HEK293 (cell line): ENCODE measurements at regions not wholly inside any gene's neighbourhood (a gene's known extent, or its start where the extent isn't known, plus 50 kb on each side); places are given as distances from the start of the nearest gene placed in this dataset.

Source experiments
- HIC1 ChIP-seq: fragments of 450-650 bp; formaldehyde crosslinking; IDR thresholded peaks from 2 replicates; pipeline ENCODE4 v1.5.1; 2016; ENCODE audit warnings: missing biosample characterization, missing genetic modification characterization
- HOXC10 ChIP-seq: sonication (generic); formaldehyde crosslinking; IDR thresholded peaks from 2 replicates; pipeline ENCODE4 v1.8.1; 2023; ENCODE audit warnings: mild to moderate bottlenecking, missing genetic modification reagents
- KLF1 ChIP-seq: fragments of 450-650 bp; formaldehyde crosslinking; IDR thresholded peaks from 2 replicates; pipeline ENCODE4 v1.5.1; 2016; ENCODE audit warnings: missing biosample characterization, missing genetic modification characterization
- KLF16 ChIP-seq: fragments of 450-650 bp; formaldehyde crosslinking; IDR thresholded peaks from 2 replicates; pipeline ENCODE4 v1.5.1; 2017; ENCODE audit warnings: missing biosample characterization, missing genetic modification characterization
- KLF8 ChIP-seq: fragments of 450-650 bp; formaldehyde crosslinking; IDR thresholded peaks from 2 replicates; pipeline ENCODE4 v1.5.1; 2016; ENCODE audit warnings: missing biosample characterization, missing genetic modification characterization
- MYNN ChIP-seq: fragments of 450-650 bp; formaldehyde crosslinking; IDR thresholded peaks from 2 replicates; pipeline ENCODE4 v1.5.1; 2016; ENCODE audit warnings: missing biosample characterization, missing genetic modification characterization, borderline replicate concordance
- SCRT2 ChIP-seq: fragments of 450-650 bp; formaldehyde crosslinking; IDR thresholded peaks from 2 replicates; pipeline ENCODE4 v1.5.1; 2016; ENCODE audit warnings: missing biosample characterization, missing genetic modification characterization
- SP2 ChIP-seq: fragments of 450-650 bp; formaldehyde crosslinking; IDR thresholded peaks from 2 replicates; pipeline ENCODE4 v1.5.1; 2016; ENCODE audit warnings: missing biosample characterization, missing genetic modification characterization
- ZBTB17 ChIP-seq: fragments of 450-650 bp; formaldehyde crosslinking; IDR thresholded peaks from 2 replicates; pipeline ENCODE4 v1.5.1; 2016; ENCODE audit warnings: missing biosample characterization, missing genetic modification characterization
- ZFP37 ChIP-seq: fragments of 450-650 bp; formaldehyde crosslinking; IDR thresholded peaks from 2 replicates; pipeline ENCODE4 v1.5.1; 2016; ENCODE audit warnings: missing biosample characterization, missing genetic modification characterization
- ZFP69B ChIP-seq: fragments of 450-650 bp; formaldehyde crosslinking; IDR thresholded peaks from 2 replicates; pipeline ENCODE4 v1.5.1; 2016; ENCODE audit warnings: missing biosample characterization, missing genetic modification characterization
- ZNF114 ChIP-seq: fragments of 450-650 bp; formaldehyde crosslinking; IDR thresholded peaks from 2 replicates; pipeline ENCODE4 v1.5.0; 2017; ENCODE audit warnings: missing biosample characterization, missing genetic modification characterization
- ZNF148 ChIP-seq: fragments of 450-650 bp; formaldehyde crosslinking; IDR thresholded peaks from 2 replicates; pipeline ENCODE4 v1.5.0; 2017; ENCODE audit warnings: missing biosample characterization, missing genetic modification characterization, borderline replicate concordance
- ZNF155 ChIP-seq: fragments of 450-650 bp; formaldehyde crosslinking; IDR thresholded peaks from 2 replicates; pipeline ENCODE4 v1.5.1; 2016; ENCODE audit warnings: missing biosample characterization, missing genetic modification characterization
- ZNF169 ChIP-seq: fragments of 450-650 bp; formaldehyde crosslinking; IDR thresholded peaks from 2 replicates; pipeline ENCODE4 v1.5.1; 2016; ENCODE audit warnings: missing biosample characterization, missing genetic modification characterization
- ZNF214 ChIP-seq: fragments of 450-650 bp; formaldehyde crosslinking; IDR thresholded peaks from 2 replicates; pipeline ENCODE4 v1.5.1; 2017; ENCODE audit warnings: missing biosample characterization, mild to moderate bottlenecking, missing genetic modification characterization, borderline replicate concordance
- ZNF335 ChIP-seq: fragments of 450-650 bp; formaldehyde crosslinking; conservative IDR thresholded peaks from 2 replicates; pipeline ENCODE4 v1.5.1; 2016; ENCODE audit warnings: missing biosample characterization, missing genetic modification characterization
- ZNF449 ChIP-seq: fragments of 450-650 bp; formaldehyde crosslinking; IDR thresholded peaks from 2 replicates; pipeline ENCODE4 v1.5.1; 2017; ENCODE audit warnings: missing biosample characterization, mild to moderate bottlenecking, missing genetic modification characterization, moderate library complexity
- ZNF596 ChIP-seq: fragments of 450-650 bp; IDR thresholded peaks from 2 replicates; pipeline ENCODE4 v1.5.0; 2018; ENCODE audit warnings: missing biosample characterization, mild to moderate bottlenecking, missing genetic modification characterization, moderate library complexity
- ZNF600 ChIP-seq: fragments of 450-650 bp; formaldehyde crosslinking; IDR thresholded peaks from 2 replicates; pipeline ENCODE4 v1.5.1; 2016; ENCODE audit warnings: missing biosample characterization, missing genetic modification characterization
- ZNF629 ChIP-seq: fragments of 450-650 bp; formaldehyde crosslinking; IDR thresholded peaks from 2 replicates; pipeline ENCODE4 v1.5.1; 2017; ENCODE audit warnings: missing biosample characterization, missing genetic modification characterization
- ZNF654 ChIP-seq: fragments of 450-650 bp; formaldehyde crosslinking; IDR thresholded peaks from 2 replicates; pipeline ENCODE4 v1.5.1; 2016; ENCODE audit warnings: low read depth, missing biosample characterization, missing genetic modification characterization
- ZNF670 ChIP-seq: fragments of 450-650 bp; formaldehyde crosslinking; IDR thresholded peaks from 2 replicates; pipeline ENCODE4 v1.5.1; 2016; ENCODE audit warnings: missing biosample characterization, missing genetic modification characterization, low read depth
- ZNF777 ChIP-seq: fragments of 450-650 bp; formaldehyde crosslinking; IDR thresholded peaks from 2 replicates; pipeline ENCODE4 v1.5.1; 2017; ENCODE audit warnings: missing biosample characterization, missing genetic modification characterization, borderline replicate concordance
- ZNF837 ChIP-seq: fragments of 450-650 bp; formaldehyde crosslinking; IDR thresholded peaks from 2 replicates; pipeline ENCODE4 v1.5.1; 2016; ENCODE audit warnings: missing biosample characterization, missing genetic modification characterization
- ZSCAN30 ChIP-seq: fragments of 450-650 bp; IDR thresholded peaks from 2 replicates; pipeline ENCODE4 v1.5.1; 2018; ENCODE audit warnings: missing biosample characterization, mild to moderate bottlenecking, missing genetic modification characterization, moderate library complexity
- TF ChIP-seq, protein P1 (sequence below): fragments of 450-650 bp; formaldehyde crosslinking; IDR thresholded peaks from 2 replicates; pipeline ENCODE4 v1.5.1; 2017; ENCODE audit warnings: missing biosample characterization, missing genetic modification characterization
- TF ChIP-seq, protein P2 (sequence below): fragments of 450-650 bp; formaldehyde crosslinking; conservative IDR thresholded peaks from 2 replicates; pipeline ENCODE4 v1.5.1; 2016; ENCODE audit warnings: low read depth, missing biosample characterization, missing genetic modification characterization

- TF ChIP-seq ZNF155 (tag by site-specific recombination) (0 out of 2 replicates have a peak, but pooled peaks have one; percentile 51), ZNF114 (tag by site-specific recombination) (no peak), ZFP69B (tag by site-specific recombination) (peak; percentile 95), ZNF148 (no peak), ZNF777 (tag by site-specific recombination) (no peak), ZBTB17 (peak; percentile 81), ZNF654 (tag by site-specific recombination) (0 out of 2 replicates have a peak, but pooled peaks have one; percentile 6), KLF16 (tag by site-specific recombination) (0 out of 2 replicates have a peak, but pooled peaks have one; percentile 18), ZSCAN30 (tag by site-specific recombination) (no peak), SP2 (0 out of 2 replicates have a peak, but pooled peaks have one; percentile 24), HOXC10 (no peak), ZNF449 (tag by site-specific recombination) (no peak), SCRT2 (tag by site-specific recombination) (peak; percentile 40; the same call in 1 of the 2 replicates), HIC1 (tag by site-specific recombination) (peak; percentile 94), ZNF670 (tag by site-specific recombination) (0 out of 2 replicates have a peak, but pooled peaks have one; percentile 71), ZNF214 (tag by site-specific recombination) (no peak), ZNF169 (tag by site-specific recombination) (no peak), ZNF837 (no peak; the same call in 1 of the 2 replicates), ZFP37 (tag by site-specific recombination) (peak; percentile 90), ZNF600 (tag by site-specific recombination) (peak; percentile 85), KLF1 (tag by site-specific recombination) (no peak), ZNF335 (0 out of 2 replicates have a peak, but pooled peaks have one; percentile 29), ZNF596 (no peak), KLF8 (tag by site-specific recombination) (peak; percentile 72), ZNF629 (tag by site-specific recombination) (peak; percentile 98), MYNN (tag by site-specific recombination) (peak; percentile 80)
- TF ChIP-seq, protein P1, sequence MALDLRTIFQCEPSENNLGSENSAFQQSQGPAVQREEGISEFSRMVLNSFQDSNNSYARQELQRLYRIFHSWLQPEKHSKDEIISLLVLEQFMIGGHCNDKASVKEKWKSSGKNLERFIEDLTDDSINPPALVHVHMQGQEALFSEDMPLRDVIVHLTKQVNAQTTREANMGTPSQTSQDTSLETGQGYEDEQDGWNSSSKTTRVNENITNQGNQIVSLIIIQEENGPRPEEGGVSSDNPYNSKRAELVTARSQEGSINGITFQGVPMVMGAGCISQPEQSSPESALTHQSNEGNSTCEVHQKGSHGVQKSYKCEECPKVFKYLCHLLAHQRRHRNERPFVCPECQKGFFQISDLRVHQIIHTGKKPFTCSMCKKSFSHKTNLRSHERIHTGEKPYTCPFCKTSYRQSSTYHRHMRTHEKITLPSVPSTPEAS, result peak; percentile 98
- TF ChIP-seq, protein P2, sequence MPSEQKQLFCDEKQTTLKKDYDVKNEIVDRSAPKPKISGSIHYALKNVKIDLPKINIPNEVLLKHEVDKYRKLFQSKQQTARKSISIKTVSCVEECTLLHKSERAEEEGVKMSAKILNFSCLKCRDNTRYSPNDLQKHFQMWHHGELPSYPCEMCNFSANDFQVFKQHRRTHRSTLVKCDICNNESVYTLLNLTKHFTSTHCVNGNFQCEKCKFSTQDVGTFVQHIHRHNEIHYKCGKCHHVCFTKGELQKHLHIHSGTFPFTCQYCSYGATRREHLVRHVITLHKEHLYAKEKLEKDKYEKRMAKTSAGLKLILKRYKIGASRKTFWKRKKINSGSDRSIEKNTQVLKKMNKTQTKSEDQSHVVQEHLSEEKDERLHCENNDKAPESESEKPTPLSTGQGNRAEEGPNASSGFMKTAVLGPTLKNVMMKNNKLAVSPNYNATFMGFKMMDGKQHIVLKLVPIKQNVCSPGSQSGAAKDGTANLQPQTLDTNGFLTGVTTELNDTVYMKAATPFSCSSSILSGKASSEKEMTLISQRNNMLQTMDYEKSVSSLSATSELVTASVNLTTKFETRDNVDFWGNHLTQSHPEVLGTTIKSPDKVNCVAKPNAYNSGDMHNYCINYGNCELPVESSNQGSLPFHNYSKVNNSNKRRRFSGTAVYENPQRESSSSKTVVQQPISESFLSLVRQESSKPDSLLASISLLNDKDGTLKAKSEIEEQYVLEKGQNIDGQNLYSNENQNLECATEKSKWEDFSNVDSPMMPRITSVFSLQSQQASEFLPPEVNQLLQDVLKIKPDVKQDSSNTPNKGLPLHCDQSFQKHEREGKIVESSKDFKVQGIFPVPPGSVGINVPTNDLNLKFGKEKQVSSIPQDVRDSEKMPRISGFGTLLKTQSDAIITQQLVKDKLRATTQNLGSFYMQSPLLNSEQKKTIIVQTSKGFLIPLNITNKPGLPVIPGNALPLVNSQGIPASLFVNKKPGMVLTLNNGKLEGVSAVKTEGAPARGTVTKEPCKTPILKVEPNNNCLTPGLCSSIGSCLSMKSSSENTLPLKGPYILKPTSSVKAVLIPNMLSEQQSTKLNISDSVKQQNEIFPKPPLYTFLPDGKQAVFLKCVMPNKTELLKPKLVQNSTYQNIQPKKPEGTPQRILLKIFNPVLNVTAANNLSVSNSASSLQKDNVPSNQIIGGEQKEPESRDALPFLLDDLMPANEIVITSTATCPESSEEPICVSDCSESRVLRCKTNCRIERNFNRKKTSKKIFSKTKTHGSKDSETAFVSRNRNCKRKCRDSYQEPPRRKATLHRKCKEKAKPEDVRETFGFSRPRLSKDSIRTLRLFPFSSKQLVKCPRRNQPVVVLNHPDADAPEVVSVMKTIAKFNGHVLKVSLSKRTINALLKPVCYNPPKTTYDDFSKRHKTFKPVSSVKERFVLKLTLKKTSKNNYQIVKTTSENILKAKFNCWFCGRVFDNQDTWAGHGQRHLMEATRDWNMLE (tag by site-specific recombination), result no peak
Observed at GRCh38 chr7:155918720-155919390, 106.6 kb upstream of the SHH start (continued).
